IMR-90 (cell line): ENCODE measurements at regions not wholly inside any gene's neighbourhood (a gene's known extent, or its start where the extent isn't known, plus 50 kb on each side); places are given as distances from the start of the nearest gene placed in this dataset.

ENCODE experiments used
- CEBPB ChIP-seq: IDR thresholded peaks from 2 replicates; pipeline ENCODE4 v1.6.1; 2012; ENCODE audit warnings: low read depth, low read length, improper control_type of control experiment
- MAZ ChIP-seq: IDR thresholded peaks from 2 replicates; pipeline ENCODE4 v1.6.1; 2012; ENCODE audit warnings: low read depth, mild to moderate bottlenecking, low read length, improper control_type of control experiment, moderate library complexity, borderline replicate concordance
- POLR2A ChIP-seq: IDR thresholded peaks from 2 replicates; pipeline ENCODE4 v1.6.1; 2012; ENCODE audit warnings: mild to moderate bottlenecking, low read depth, low read length
- RAD21 ChIP-seq: IDR thresholded peaks from 2 replicates; pipeline ENCODE4 v1.6.1; 2012; ENCODE audit warnings: low read length, improper control_type of control experiment
- RFX5 ChIP-seq: IDR thresholded peaks from 2 replicates; pipeline ENCODE4 v1.8.0; 2012; ENCODE audit warnings: low read depth, mild to moderate bottlenecking, low read length, moderate library complexity
- TF ChIP-seq, protein P1 (sequence below): conservative IDR thresholded peaks from 2 replicates; pipeline ENCODE4 v1.5.1; 2012; ENCODE audit warnings: mild to moderate bottlenecking, low read depth, low read length, improper control_type of control experiment

DNA sequence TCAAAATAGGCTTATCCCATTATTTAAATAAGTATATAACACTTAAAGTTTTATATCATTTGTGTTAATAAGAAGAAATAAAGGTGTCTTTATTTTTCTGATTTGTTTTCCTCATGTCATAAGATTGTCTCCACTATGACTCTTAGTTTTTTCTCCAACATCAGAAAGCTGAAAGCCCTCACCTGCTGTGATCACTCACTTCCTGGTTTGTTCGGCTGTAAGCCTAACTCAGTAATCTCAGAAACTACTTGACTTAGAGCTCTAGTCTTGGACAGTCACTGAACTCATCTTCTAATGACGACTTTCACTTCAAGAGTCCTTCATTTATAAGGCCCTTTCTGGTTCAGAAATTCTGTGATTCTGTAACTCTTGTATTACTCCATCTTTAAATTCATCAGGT lies 311.0 kb downstream of the ZEB2 start:
- TF ChIP-seq, protein P1, sequence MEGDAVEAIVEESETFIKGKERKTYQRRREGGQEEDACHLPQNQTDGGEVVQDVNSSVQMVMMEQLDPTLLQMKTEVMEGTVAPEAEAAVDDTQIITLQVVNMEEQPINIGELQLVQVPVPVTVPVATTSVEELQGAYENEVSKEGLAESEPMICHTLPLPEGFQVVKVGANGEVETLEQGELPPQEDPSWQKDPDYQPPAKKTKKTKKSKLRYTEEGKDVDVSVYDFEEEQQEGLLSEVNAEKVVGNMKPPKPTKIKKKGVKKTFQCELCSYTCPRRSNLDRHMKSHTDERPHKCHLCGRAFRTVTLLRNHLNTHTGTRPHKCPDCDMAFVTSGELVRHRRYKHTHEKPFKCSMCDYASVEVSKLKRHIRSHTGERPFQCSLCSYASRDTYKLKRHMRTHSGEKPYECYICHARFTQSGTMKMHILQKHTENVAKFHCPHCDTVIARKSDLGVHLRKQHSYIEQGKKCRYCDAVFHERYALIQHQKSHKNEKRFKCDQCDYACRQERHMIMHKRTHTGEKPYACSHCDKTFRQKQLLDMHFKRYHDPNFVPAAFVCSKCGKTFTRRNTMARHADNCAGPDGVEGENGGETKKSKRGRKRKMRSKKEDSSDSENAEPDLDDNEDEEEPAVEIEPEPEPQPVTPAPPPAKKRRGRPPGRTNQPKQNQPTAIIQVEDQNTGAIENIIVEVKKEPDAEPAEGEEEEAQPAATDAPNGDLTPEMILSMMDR, result no peak
- TF ChIP-seq CEBPB, result no peak
- no peak for TF ChIP-seq POLR2A
- no peak for TF ChIP-seq MAZ
- no peak for TF ChIP-seq RFX5
- TF ChIP-seq RAD21, result no peak
